H9 (cell line): ENCODE measurements at regions not wholly inside any gene's neighbourhood (a gene's known extent, or its start where the extent isn't known, plus 50 kb on each side); places are given as distances from the start of the nearest gene placed in this dataset.

ENCODE experiments used
- DNase-seq: peaks from one replicate; pipeline ENCODE4 v3.0.0-alpha.2; 2017
- H2AFZ ChIP-seq: one replicate; pipeline ENCODE4 v1.6.1; 2013; ENCODE audit warnings: mild to moderate bottlenecking, low read length, control low read depth, moderate library complexity
- H2AK5ac ChIP-seq: 2 replicates; pipeline ENCODE4 v1.6.1; 2013; ENCODE audit warnings: low read length, control low read depth, mixed read lengths; ENCODE audit not compliant: insufficient read length
- H2BK120ac ChIP-seq: one replicate; pipeline ENCODE4 v1.6.1; 2013; ENCODE audit warnings: low read depth, mild to moderate bottlenecking, low read length, control low read depth, inconsistent platforms; ENCODE audit not compliant: poor library complexity, severe bottlenecking
- H2BK12ac ChIP-seq: 2 replicates; pipeline ENCODE4 v1.6.1; 2013; ENCODE audit warnings: low read length, control low read depth, mixed read lengths, low read depth; ENCODE audit not compliant: insufficient read length
- H2BK15ac ChIP-seq: 2 replicates; pipeline ENCODE4 v1.6.1; 2013; ENCODE audit warnings: low read depth, low read length, control low read depth
- H2BK20ac ChIP-seq: one replicate; pipeline ENCODE4 v1.6.1; 2013; ENCODE audit warnings: low read depth, mild to moderate bottlenecking, low read length, control low read depth, inconsistent platforms; ENCODE audit not compliant: poor library complexity, severe bottlenecking
- H2BK5ac ChIP-seq: 2 replicates; pipeline ENCODE4 v1.6.1; 2013; ENCODE audit warnings: low read length, control low read depth, mixed read lengths; ENCODE audit not compliant: insufficient read length
- H3K14ac ChIP-seq: 2 replicates; pipeline ENCODE4 v1.6.1; 2013; ENCODE audit warnings: low read length, control low read depth; ENCODE audit not compliant: insufficient read depth
- H3K18ac ChIP-seq: 2 replicates; pipeline ENCODE4 v1.6.1; 2013; ENCODE audit warnings: low read depth, mild to moderate bottlenecking, mixed read lengths, low read length, control low read depth; ENCODE audit not compliant: insufficient read length
- H3K23ac ChIP-seq: 2 replicates; pipeline ENCODE4 v1.6.1; 2013; ENCODE audit warnings: low read length, control low read depth, mixed read lengths, low read depth; ENCODE audit not compliant: insufficient read length
- H3K23me2 ChIP-seq: 2 replicates; pipeline ENCODE4 v1.6.1; 2013; ENCODE audit warnings: low read depth, mild to moderate bottlenecking, mixed read lengths, low read length, control low read depth; ENCODE audit not compliant: insufficient read length, poor library complexity, severe bottlenecking
- H3K27ac ChIP-seq: 2 replicates; pipeline ENCODE4 v1.5.1; 2013; ENCODE audit warnings: low read length, control low read depth, mixed read lengths, low read depth; ENCODE audit not compliant: insufficient read length
- H3K27me3 ChIP-seq: 2 replicates; pipeline ENCODE4 v1.6.1; 2013; ENCODE audit warnings: low read length, control low read depth, inconsistent platforms; ENCODE audit not compliant: insufficient read depth
- H3K4ac ChIP-seq: 2 replicates; pipeline ENCODE4 v1.6.1; 2013; ENCODE audit warnings: low read depth, mild to moderate bottlenecking, control low read depth, inconsistent platforms, low read length, moderate library complexity
- H3K4me1 ChIP-seq: 2 replicates; pipeline ENCODE4 v1.6.1; 2013; ENCODE audit warnings: low read length, control low read depth, inconsistent platforms; ENCODE audit not compliant: insufficient read depth
- H3K4me2 ChIP-seq: 2 replicates; pipeline ENCODE4 v1.6.1; 2013; ENCODE audit warnings: low read length, control low read depth, mixed read lengths; ENCODE audit not compliant: insufficient read length, insufficient read depth
- H3K56ac ChIP-seq: 2 replicates; pipeline ENCODE4 v1.6.1; 2013; ENCODE audit warnings: low read depth, mild to moderate bottlenecking, mixed read lengths, low read length, control low read depth; ENCODE audit not compliant: insufficient read length
- H3K79me1 ChIP-seq: 2 replicates; pipeline ENCODE4 v1.6.1; 2013; ENCODE audit warnings: low read depth, mild to moderate bottlenecking, moderate library complexity, low read length, control low read depth, inconsistent platforms; ENCODE audit not compliant: insufficient read depth, poor library complexity, severe bottlenecking
- H3K79me2 ChIP-seq: 2 replicates; pipeline ENCODE4 v1.6.1; 2013; ENCODE audit warnings: low read length, control low read depth, inconsistent platforms; ENCODE audit not compliant: insufficient read depth
- H3K9ac ChIP-seq: 2 replicates; pipeline ENCODE4 v1.6.1; 2013; ENCODE audit warnings: low read length, control low read depth, mixed read lengths; ENCODE audit not compliant: insufficient read length; ENCODE audit errors: extremely low read depth
- H3K9me3 ChIP-seq: one replicate; pipeline ENCODE4 v1.6.1; 2013; ENCODE audit warnings: low read depth, low read length, inconsistent platforms; ENCODE audit not compliant: control insufficient read depth
- H3T11ph ChIP-seq: one replicate; pipeline ENCODE4 v1.6.1; 2013; ENCODE audit warnings: mild to moderate bottlenecking, low read length, control low read depth, inconsistent platforms
- H4K20me1 ChIP-seq: one replicate; pipeline ENCODE4 v1.6.1; 2013; ENCODE audit not compliant: control insufficient read depth, insufficient read length, insufficient read depth
- H4K5ac ChIP-seq: 2 replicates; pipeline ENCODE4 v1.6.1; 2013; ENCODE audit warnings: low read depth, mild to moderate bottlenecking, mixed read lengths, low read length, control low read depth; ENCODE audit not compliant: insufficient read length
- H4K8ac ChIP-seq: replicated peaks from 2 replicates; pipeline ENCODE4 v1.6.1; 2013; ENCODE audit warnings: low read length, control low read depth, mixed read lengths, low read depth; ENCODE audit not compliant: insufficient read length
- H4K91ac ChIP-seq: 2 replicates; pipeline ENCODE4 v1.6.1; 2013; ENCODE audit warnings: low read depth, mild to moderate bottlenecking, moderate library complexity, mixed read lengths, low read length, control low read depth; ENCODE audit not compliant: insufficient read length
- H3K27ac Mint-ChIP-seq, 3 experiments: 2 replicates in 2 of 3; 3 replicates in 1 of 3; pipeline ENCODE4 v1.8.0; 2020 to 2021; ENCODE audit warnings: mixed read lengths in 3 of 3, mild to moderate bottlenecking in 1 of 3, moderate library complexity in 1 of 3
- H3K27me3 Mint-ChIP-seq: 2 replicates; pipeline ENCODE4 v1.8.0; 2021; ENCODE audit warnings: low read depth, mild to moderate bottlenecking, moderate library complexity, mixed read lengths
- H3K36me3 Mint-ChIP-seq, 3 experiments: 2 replicates in 2 of 3; 3 replicates in 1 of 3; pipeline ENCODE4 v1.8.0; 2020 to 2021; ENCODE audit warnings: low read depth in 3 of 3, mixed read lengths in 3 of 3; ENCODE audit not compliant: insufficient read depth in 1 of 3
- H3K4me1 Mint-ChIP-seq, 2 experiments: 2 replicates each; pipeline ENCODE4 v1.8.0; 2020; ENCODE audit warnings: mixed read lengths in 2 of 2
- H3K4me3 Mint-ChIP-seq, 2 experiments: 2 replicates in 1 of 2; 3 replicates in 1 of 2; pipeline ENCODE4 v1.8.0; 2020 to 2021; ENCODE audit warnings: mild to moderate bottlenecking in 2 of 2, mixed read lengths in 2 of 2, moderate library complexity in 1 of 2
- H3K9me3 Mint-ChIP-seq, 2 experiments: 2 replicates in 1 of 2; 3 replicates in 1 of 2; pipeline ENCODE4 v1.8.0; 2020; ENCODE audit warnings: mild to moderate bottlenecking in 2 of 2, mixed read lengths in 2 of 2, moderate library complexity in 1 of 2
- CTCF ChIP-seq: fragments of 200-600 bp; sonication (generic); conservative IDR thresholded peaks from 3 replicates; pipeline ENCODE4 v1.8.0; 2021; ENCODE audit warnings: antibody characterized with exemption, mild to moderate bottlenecking
- WGBS: extraction: QIAGEN DNeasy Blood & Tissue Kit; methylation state at CpG from one replicate; pipeline ENCODE4 v1.1.7; 2013; ENCODE audit warnings: missing lambda C conversion rate, low lambda C conversion rate, mixed read lengths; ENCODE audit not compliant: insufficient read length; ENCODE audit errors: extremely low coverage; 5-methylcytosine and 5-hydroxymethylcytosine counted together

- no peak overlapping the region for H3K23ac ChIP-seq
- Mint-ChIP-seq H3K36me3 (no peaks in the 10 kb centered on the region; a peak in 1 of 7 replicates), H3K4me1 (no peaks in the 10 kb centered on the region), H3K27ac (no peak overlapping the region), H3K9me3 (no peaks in the 10 kb centered on the region), H3K27me3 (no peaks in the 10 kb centered on the region), H3K4me3 (no peak overlapping the region)
- no peak overlapping the region for H3K9ac ChIP-seq
- WGBS = no CpG with 5 or more reads among the region's 4 CpGs
- no peak overlapping the region for H3K27ac ChIP-seq
- no peak overlapping the region for H3K56ac ChIP-seq
- H3K4me1 ChIP-seq = no peaks in the 10 kb centered on the region
- H3K4me2 ChIP-seq = no peak overlapping the region
- H4K8ac ChIP-seq = no peak overlapping the region
- no peak overlapping the region for H3T11ph ChIP-seq
- no peak overlapping the region for H3K14ac ChIP-seq
- no peak overlapping the region for H3K18ac ChIP-seq
- H3K4ac ChIP-seq = no peak overlapping the region
- H2AFZ ChIP-seq = no peak overlapping the region
- no peak overlapping the region for H2AK5ac ChIP-seq
- no peaks in the 10 kb centered on the region for H3K23me2 ChIP-seq
- no peak overlapping the region for H2BK20ac ChIP-seq
- no peak for DNase-seq
- H2BK15ac ChIP-seq = no peak overlapping the region
- H4K91ac ChIP-seq = no peak overlapping the region
- H3K27me3 ChIP-seq = no peaks in the 10 kb centered on the region
- H3K79me2 ChIP-seq = no peaks in the 10 kb centered on the region; the same call in 1 of the 2 replicates
- H3K9me3 ChIP-seq = no peaks in the 10 kb centered on the region
- TF ChIP-seq CTCF = no peak
- H3K79me1 ChIP-seq = no peaks in the 10 kb centered on the region
- no peaks in the 10 kb centered on the region for H4K20me1 ChIP-seq
- no peak overlapping the region for H4K5ac ChIP-seq
- H2BK12ac ChIP-seq = no peak overlapping the region
- no peak overlapping the region for H2BK5ac ChIP-seq
- no peak overlapping the region for H2BK120ac ChIP-seq
Measured at GRCh38 chr13:82062772-82063171, 1721.8 kb upstream of the SPRY2 start.
